A549 (cell line): ENCODE measurements at regions not wholly inside any gene's neighbourhood (a gene's known extent, or its start where the extent isn't known, plus 50 kb on each side); places are given as distances from the start of the nearest gene placed in this dataset.

ENCODE experiments used
- ATAC-seq, 2 experiments: fragments of 200-7000 bp in 1 of 2; fragments of >200 bp in 1 of 2; cut with Nextera tagmentation in 1 of 2; cut with Tn5 transposase in 1 of 2; 3 replicates each; pipeline versions ENCODE4 v1.8.0 to v1.9.1; 2018 to 2020; ENCODE audit warnings: mild to moderate bottlenecking in 1 of 2, moderate library complexity in 1 of 2
- CTCF ChIA-PET: fragments of 300-600 bp; sonication (Branson Sonifier 250); formaldehyde crosslinking; extraction: SDS; loops from one replicate; lab custom pipeline; 2021; ENCODE audit warnings: antibody characterized with exemption, inconsistent platforms; lab: Yijun Ruan, JAX
- POLR2A ChIA-PET: fragments of 350-600 bp; formaldehyde crosslinking; extraction: SDS; loops from one replicate; lab custom pipeline; 2021; ENCODE audit warnings: antibody characterized with exemption, inconsistent platforms; lab: Yijun Ruan, JAX
- DNase-seq, 2 experiments: peaks; one replicate each; pipeline versions ENCODE4 v3.0.0 to v3.0.0-alpha.2; 2011 to 2016; ENCODE audit warnings: low read depth in 1 of 2, low spot score in 1 of 2
- FAIRE-seq: peaks from 2 replicates; lab custom pipeline; 2011; peaks lifted over from hg19 to GRCh38; lab: Jason Lieb, UNC
- H3K27ac ChIP-seq, 2 experiments: fragments of >200 bp; sonication (Bioruptor Twin); formaldehyde crosslinking; 3 replicates each; pipeline ENCODE4 v1.5.1; 2016 to 2017
- H3K4me1 ChIP-seq: fragments of >200 bp; sonication (Bioruptor Twin); formaldehyde crosslinking; 3 replicates; pipeline ENCODE4 v1.6.1; 2016
- H3K4me2 ChIP-seq: fragments of >200 bp; sonication (Bioruptor Twin); formaldehyde crosslinking; 3 replicates; pipeline ENCODE4 v1.6.1; 2016
- H3K4me3 ChIP-seq: fragments of >200 bp; sonication (Bioruptor Twin); formaldehyde crosslinking; 3 replicates; pipeline ENCODE4 v1.5.1; 2016
- H3K9me3 ChIP-seq: fragments of >200 bp; sonication (Bioruptor Twin); formaldehyde crosslinking; 3 replicates; pipeline ENCODE4 v1.6.1; 2016
- BCL3 ChIP-seq: fragments of >200 bp; sonication (Bioruptor Twin); formaldehyde crosslinking; IDR thresholded peaks from 3 replicates; pipeline ENCODE4 v1.6.1; 2016
- BHLHE40 ChIP-seq: IDR thresholded peaks from 2 replicates; pipeline ENCODE4 v1.6.1; 2012; ENCODE audit warnings: low read depth, low read length, inconsistent platforms
- CBX2 ChIP-seq: fragments of 200-600 bp; sonication (generic); IDR thresholded peaks from 2 replicates; pipeline ENCODE4 v1.6.1; 2016; ENCODE audit warnings: low read depth, mild to moderate bottlenecking, borderline replicate concordance
- CEBPB ChIP-seq, 2 experiments: fragments of >200 bp in 1 of 2; sonication (Bioruptor Twin) in 1 of 2; formaldehyde crosslinking in 1 of 2; IDR thresholded peaks; 2 replicates each; pipeline ENCODE4 v1.6.1; 2012 to 2016
- CTCF ChIP-seq: fragments of >200 bp; sonication (Bioruptor Twin); formaldehyde crosslinking; IDR thresholded peaks from 3 replicates; pipeline ENCODE4 v1.5.1; 2016
- FOSB ChIP-seq: fragments of 250-450 bp; sonication (Bioruptor Pico); IDR thresholded peaks from 2 replicates; pipeline ENCODE4 v1.5.0; 2020; ENCODE audit warnings: mild to moderate bottlenecking, moderate library complexity
- KDM1A ChIP-seq: fragments of 200-600 bp; sonication (generic); IDR thresholded peaks from 2 replicates; pipeline ENCODE4 v1.6.1; 2016; ENCODE audit warnings: low read depth, mild to moderate bottlenecking
- NFE2L2 ChIP-seq: fragments of 150-350 bp; conservative IDR thresholded peaks from 2 replicates; pipeline ENCODE4 v1.6.1; 2014; ENCODE audit warnings: low read length
- PBX3 ChIP-seq: IDR thresholded peaks from 2 replicates; pipeline ENCODE4 v1.6.1; 2012
- POLR2AphosphoS2 ChIP-seq: conservative IDR thresholded peaks from 2 replicates; pipeline ENCODE4 v1.6.1; 2012; ENCODE audit warnings: low read length, improper control_type of control experiment, inconsistent platforms
- REST ChIP-seq: fragments of 200-600 bp; sonication (generic); IDR thresholded peaks from 2 replicates; pipeline ENCODE4 v1.6.1; 2016; ENCODE audit warnings: antibody characterized with exemption, mild to moderate bottlenecking, moderate library complexity
- SMC3 ChIP-seq: fragments of >200 bp; sonication (Bioruptor Twin); formaldehyde crosslinking; IDR thresholded peaks from 3 replicates; pipeline ENCODE4 v1.6.1; 2018; ENCODE audit warnings: inconsistent platforms
- SREBF2 ChIP-seq: fragments of 450-650 bp; IDR thresholded peaks from 2 replicates; pipeline ENCODE4 v1.6.1; 2014; ENCODE audit warnings: mild to moderate bottlenecking, moderate library complexity
- ZFP36 ChIP-seq: fragments of 450-650 bp; IDR thresholded peaks from 2 replicates; pipeline ENCODE4 v1.6.1; 2014; ENCODE audit warnings: borderline replicate concordance; ENCODE audit not compliant: partially characterized antibody
- ZNF302 ChIP-seq: fragments of 250-450 bp; sonication (Bioruptor Pico); IDR thresholded peaks from 2 replicates; pipeline ENCODE4 v1.9.0; 2021; ENCODE audit warnings: inconsistent platforms, mild to moderate bottlenecking, moderate library complexity
- WGBS: methylation state at CpG from one replicate; pipeline ENCODE4 v1.1.6; 2017; ENCODE audit errors: missing lambda C conversion rate; 5-methylcytosine and 5-hydroxymethylcytosine counted together

- TF ChIP-seq REST: no peak
- TF ChIP-seq CEBPB (IDR thresholded peaks at IDR 0.05): no peak
- no peak for TF ChIP-seq SMC3
- TF ChIP-seq NFE2L2: no peak
- TF ChIP-seq BCL3: no peak
- no peak for TF ChIP-seq KDM1A
- no peak for TF ChIP-seq POLR2AphosphoS2
- TF ChIP-seq FOSB (CRISPR knock-in tag): no peak
- no peak for TF ChIP-seq CBX2
- TF ChIP-seq, all 56 proteins: peak for 0
- no peaks in the 10 kb centered on the region for H3K4me1 ChIP-seq
- H3K9me3 ChIP-seq: no peaks in the 10 kb centered on the region
- WGBS: 11% methylated on average over 3 of the region's 3 CpGs
- no peak overlapping the region for H3K4me3 ChIP-seq
- ChIA-PET POLR2A (no interaction called here), CTCF (no interaction called here)
- no peak overlapping the region for H3K27ac ChIP-seq
- ATAC-seq: no peak
- DNase-seq: no peak
- no peak for FAIRE-seq
- H3K4me2 ChIP-seq: no peak overlapping the region
Measured at GRCh38 chr5:30994902-30995301, 198.6 kb upstream of the CDH6 start.

GRCh38 chr5:30994176-30994575 lies 199.3 kb upstream of the CDH6 start:
- H3K4me3 ChIP-seq: no peak overlapping the region
- ATAC-seq (no peak), DNase-seq (no peak), FAIRE-seq (no peak)
- ChIA-PET CTCF (no interaction called here), POLR2A (no interaction called here)
- WGBS: 67% methylated on average over 4 of the region's 4 CpGs
- no peak for TF ChIP-seq CTCF
- no peak for TF ChIP-seq BCL3
- no peak for TF ChIP-seq PBX3
- TF ChIP-seq SREBF2: no peak
- no peak for TF ChIP-seq ZFP36
- TF ChIP-seq ZNF302 (CRISPR knock-in tag): no peak
- no peak for TF ChIP-seq BHLHE40
- no peaks in the 10 kb centered on the region for H3K9me3 ChIP-seq
- no peak overlapping the region for H3K4me2 ChIP-seq
- no peak overlapping the region for H3K27ac ChIP-seq
- no peaks in the 10 kb centered on the region for H3K4me1 ChIP-seq
